AG09309 (cell line): ENCODE measurements at regions not wholly inside any gene's neighbourhood (a gene's known extent, or its start where the extent isn't known, plus 50 kb on each side); places are given as distances from the start of the nearest gene placed in this dataset.
A peak's percentile ranks its signal among the peaks of the same experiment; 100 is the strongest.

Experiments
- DNase-seq: peaks from one replicate; pipeline ENCODE4 v3.0.0-alpha.2; 2010; ENCODE audit warnings: low read depth
- H3K4me3 ChIP-seq: 2 replicates; pipeline ENCODE4 v1.5.1; 2011; ENCODE audit warnings: mild to moderate bottlenecking, low read depth, low read length, moderate library complexity; ENCODE audit not compliant: control insufficient read depth
- TF ChIP-seq, protein P1 (sequence below): IDR thresholded peaks from 2 replicates; pipeline ENCODE4 v1.5.1; 2011; ENCODE audit warnings: mild to moderate bottlenecking, low read depth, low read length, inconsistent platforms; ENCODE audit not compliant: insufficient read depth, control insufficient read depth; ENCODE audit errors: missing control alignments

DNA sequence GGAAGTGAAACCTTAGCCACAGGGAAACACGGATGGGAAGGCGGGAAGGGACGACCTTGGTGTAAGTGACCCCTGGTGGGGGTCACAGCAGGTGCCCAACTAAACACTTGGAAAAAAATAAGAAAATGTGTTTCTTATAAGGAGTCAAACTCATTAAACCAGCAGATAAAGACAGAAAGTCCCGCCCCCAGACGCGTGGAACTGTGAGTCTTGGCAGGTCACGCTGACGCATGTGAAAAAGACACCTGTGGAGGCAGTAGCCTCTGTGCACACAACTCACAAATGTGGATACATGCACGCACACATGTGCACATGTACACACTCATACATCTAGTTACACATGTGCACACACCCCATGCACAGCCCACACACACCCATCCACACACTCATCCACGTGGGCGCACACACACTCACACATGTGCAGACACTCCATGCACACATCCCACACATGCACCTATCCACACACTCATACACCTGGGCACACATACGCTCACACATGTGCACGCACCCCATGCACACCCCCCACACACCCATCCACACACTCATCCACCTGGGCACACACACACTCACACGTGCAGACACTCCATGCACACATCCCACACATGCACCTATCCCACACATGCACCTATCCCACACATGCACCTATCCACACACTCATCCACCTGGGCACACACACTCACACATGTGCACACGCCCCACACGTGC, 432.4 kb downstream of the SOX9 start:
- no peak overlapping the region for H3K4me3 ChIP-seq
- TF ChIP-seq, protein P1, sequence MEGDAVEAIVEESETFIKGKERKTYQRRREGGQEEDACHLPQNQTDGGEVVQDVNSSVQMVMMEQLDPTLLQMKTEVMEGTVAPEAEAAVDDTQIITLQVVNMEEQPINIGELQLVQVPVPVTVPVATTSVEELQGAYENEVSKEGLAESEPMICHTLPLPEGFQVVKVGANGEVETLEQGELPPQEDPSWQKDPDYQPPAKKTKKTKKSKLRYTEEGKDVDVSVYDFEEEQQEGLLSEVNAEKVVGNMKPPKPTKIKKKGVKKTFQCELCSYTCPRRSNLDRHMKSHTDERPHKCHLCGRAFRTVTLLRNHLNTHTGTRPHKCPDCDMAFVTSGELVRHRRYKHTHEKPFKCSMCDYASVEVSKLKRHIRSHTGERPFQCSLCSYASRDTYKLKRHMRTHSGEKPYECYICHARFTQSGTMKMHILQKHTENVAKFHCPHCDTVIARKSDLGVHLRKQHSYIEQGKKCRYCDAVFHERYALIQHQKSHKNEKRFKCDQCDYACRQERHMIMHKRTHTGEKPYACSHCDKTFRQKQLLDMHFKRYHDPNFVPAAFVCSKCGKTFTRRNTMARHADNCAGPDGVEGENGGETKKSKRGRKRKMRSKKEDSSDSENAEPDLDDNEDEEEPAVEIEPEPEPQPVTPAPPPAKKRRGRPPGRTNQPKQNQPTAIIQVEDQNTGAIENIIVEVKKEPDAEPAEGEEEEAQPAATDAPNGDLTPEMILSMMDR = no peak

DNA sequence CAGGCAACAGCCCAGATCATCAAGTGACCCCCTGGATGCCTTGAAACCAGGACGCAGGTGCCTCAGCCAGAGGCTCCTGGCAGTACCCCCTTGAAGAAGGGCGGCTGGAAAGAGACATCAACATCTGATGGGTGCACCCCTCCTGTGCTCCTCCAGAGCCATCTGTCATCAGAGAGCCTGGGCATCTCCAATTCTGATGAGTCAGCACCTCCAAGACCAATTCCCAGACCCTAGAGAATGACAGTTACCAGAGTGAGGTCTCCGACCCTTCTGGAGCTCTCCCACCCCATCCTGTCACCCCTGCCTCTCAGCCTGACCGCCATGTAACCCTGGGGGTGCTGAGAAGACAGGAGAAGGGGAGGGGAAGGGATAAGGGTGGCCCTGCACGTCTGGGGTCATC, 433.7 kb downstream of the SOX9 start:
- TF ChIP-seq, protein P1 = no peak

More for the DNA sequence above, 432.4 kb downstream of the SOX9 start:
- no peak for DNase-seq

DNA sequence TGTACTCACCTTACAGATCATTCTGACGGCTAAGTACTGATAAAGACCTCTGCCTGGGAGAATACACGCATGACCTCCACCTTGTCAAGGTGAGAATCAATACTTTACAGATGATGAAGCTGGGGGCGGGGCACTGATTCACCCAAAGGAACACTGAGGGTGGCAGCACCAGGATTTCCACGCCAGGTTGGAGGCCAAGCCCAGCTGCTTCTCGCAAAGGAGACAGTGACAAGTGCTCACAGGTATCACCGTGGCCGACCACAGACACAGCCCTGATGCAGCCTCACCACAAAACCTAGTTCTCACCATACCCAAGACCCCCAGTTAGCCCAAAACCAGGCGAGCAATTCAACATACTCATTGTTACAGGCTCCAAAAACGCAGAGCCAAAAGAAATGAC, 434.2 kb downstream of the SOX9 start:
- no peak for DNase-seq
- TF ChIP-seq, protein P1 = no peak
- H3K4me3 ChIP-seq = no peak overlapping the region

More for the DNA sequence above, 433.7 kb downstream of the SOX9 start:
- no peak for DNase-seq
- no peak overlapping the region for H3K4me3 ChIP-seq

DNA sequence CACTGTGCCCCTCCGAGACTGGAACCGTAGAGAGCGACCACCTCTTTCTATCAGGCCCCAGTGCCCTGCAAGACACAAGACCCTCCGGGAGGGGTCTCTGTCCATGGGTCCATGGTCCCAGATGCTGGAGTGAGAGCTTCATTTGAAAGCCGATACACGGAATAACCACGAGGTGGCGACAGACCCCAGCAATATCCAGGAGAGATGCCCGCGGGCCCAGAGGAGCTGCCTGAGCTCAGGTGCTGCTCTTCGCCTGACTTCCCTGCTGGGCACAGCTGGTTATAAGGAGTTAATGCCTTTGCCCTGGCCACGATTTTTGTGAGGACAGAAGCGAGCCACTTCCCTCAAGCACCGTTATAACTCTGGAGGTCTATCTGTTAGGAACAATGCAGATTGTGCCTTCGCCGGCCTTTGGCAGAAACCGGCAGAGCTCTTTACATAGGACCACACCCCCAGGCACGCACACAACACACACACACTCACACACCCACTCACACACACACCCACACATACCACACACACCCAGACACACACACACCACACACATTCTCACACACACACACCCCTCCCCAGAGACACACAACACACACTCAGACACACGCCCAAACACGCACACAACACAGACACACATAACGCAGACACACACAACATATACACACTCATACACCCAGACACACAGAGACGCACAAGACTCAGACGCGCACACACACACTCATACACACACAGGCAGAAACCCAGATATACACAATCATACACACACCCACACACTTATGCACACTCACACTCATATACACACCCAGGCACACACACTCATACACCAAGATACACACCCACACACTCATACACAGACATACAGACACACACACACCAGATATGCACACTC, 436.4 kb downstream of the SOX9 start:
- TF ChIP-seq, protein P1 = peak; percentile 87
- no peak overlapping the region for H3K4me3 ChIP-seq
- no peak for DNase-seq

DNA sequence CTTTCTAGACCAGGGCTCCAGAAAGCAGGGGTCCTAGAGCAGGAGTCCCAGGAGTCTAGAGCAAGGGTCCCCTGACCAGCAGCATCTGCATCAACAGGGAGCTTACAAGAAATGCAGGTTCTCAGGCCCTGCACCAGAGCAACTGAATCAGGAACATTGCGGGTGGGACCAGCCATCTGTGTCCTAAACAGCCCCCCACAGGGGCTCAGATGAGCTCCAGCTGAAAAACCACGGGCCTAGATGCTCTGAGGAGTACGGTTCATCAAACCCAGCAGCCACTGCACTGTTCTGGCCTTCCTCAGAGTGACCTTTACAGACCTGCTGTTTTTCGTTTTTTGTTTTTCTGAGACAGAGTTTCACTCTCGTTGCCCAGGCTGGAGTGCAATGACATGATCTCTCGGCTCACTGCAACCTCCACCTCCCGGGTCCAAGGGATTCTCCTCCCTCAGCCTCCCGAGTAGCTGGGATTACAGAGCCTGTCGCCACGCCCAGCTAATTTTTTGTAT, 438.2 kb downstream of the SOX9 start:
- TF ChIP-seq, protein P1 = no peak
- no peak for DNase-seq
- no peak overlapping the region for H3K4me3 ChIP-seq

DNA sequence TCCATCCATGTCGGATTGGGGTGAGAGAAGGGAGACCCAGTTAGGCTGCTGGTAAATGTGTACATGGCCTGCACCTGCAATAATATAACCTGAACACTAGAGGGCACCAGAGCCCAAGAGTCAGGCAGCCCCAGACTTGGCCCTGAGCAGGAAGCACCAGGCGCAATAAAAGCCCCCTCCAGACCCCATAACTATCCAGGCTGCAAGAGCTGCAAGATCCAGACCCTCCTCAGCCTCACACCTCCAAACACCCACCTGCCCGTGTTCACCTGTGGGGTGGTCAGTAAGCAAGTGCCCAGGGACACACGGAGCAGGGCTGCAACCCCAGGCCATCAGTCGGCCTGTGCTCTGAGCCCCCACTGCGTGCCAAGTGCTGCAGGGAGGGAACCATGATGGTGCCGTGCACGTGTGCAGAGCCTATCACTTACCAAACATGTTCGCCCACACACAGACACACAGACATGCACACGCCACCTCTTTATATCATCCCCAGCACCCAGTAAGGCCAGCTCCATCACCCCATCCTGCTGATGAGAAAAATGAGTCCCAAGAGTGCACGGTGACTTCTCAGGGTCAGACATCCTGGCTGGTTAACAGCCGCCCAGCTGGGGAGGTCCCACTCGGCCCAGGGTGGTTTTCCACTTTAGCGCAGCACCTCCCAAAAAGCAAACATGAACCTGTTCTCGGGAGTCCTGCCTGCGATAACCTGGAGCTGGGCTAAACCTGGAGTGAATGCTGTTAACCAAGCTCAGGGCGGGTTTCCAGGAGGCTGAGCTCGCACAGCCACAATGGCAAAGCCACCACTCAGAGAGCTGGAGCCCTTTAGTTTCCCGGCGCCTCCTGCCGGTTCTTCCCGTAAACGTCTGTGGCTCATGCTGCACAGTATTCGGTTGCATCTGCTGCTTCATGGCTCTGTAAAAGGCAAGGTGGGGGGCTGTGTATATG, 439.8 kb downstream of the SOX9 start:
- no peak overlapping the region for H3K4me3 ChIP-seq
- TF ChIP-seq, protein P1 = peak; percentile 83
- no peak for DNase-seq
